ENCODE measurements at regions not wholly inside any gene's neighbourhood (a gene's known extent, or its start where the extent isn't known, plus 50 kb on each side); places are given as distances from the start of the nearest gene placed in this dataset.
"Not testable (repeated sequence)": the region's sequence is repeated elsewhere in the genome, so short reads cannot be mapped to it uniquely, and the experiment has no call there.

DNA sequence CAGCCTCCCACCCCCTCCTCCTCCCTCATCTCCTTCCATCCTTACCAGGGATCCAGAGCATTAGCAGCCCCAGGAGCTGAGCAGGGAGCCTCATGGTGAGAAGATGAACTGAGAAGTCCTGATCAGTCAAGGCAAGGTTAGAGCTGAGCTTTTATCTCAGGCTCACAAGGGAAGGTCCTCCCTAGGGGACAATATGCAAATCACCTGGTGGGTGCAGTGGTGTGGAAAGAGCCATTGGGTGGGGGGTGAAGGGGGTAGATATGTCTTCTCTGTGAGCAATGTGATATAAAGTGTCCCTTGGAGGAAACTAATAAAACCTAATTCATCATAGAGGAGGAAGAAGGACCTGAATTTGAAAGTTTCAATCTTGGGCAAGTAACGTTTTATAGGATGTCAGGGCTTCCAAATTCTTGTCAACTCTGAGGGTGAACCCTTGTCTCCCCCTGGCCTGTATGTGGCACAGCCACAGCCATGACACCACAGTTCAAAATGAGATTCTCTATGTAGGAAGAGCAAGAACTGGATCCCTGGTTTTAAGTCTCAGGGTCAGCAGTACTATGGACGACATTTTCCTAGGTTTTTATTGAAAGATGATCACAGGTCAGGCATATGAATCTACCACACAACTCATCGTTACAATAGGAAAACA, 543.5 kb downstream of the RPIA start:
- DNase-seq: not testable (repeated sequence)

DNA sequence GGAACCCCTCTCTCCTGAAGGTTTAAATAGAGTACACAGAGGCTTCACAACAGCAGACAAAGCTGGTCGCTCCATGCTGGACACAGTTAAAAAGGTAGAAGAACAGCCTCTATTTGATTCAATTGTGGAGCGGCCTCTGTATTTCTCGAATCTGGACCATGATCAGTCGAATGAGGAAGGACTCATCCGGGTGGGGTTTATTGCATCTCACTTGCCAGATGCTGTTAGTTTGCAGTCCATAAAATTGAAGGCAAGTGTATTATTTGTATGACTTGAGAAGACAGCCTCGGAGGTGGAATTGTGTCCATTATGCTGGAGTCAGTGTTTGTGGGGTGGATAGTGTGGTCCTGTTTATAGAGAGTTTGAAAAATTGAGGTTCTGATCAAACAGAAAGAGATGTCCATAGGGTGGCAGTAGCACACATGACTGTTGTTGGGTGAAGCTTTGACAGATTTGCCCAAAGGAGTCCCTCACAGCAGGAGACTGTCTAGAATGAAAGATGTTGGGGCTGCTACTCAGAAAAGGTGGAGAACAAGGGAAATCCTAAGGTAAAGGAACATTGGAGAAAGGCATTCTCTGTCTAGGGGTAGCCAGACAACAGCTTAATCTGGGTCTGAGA, 545.5 kb downstream of the RPIA start:
- not testable (repeated sequence) for DNase-seq

DNA sequence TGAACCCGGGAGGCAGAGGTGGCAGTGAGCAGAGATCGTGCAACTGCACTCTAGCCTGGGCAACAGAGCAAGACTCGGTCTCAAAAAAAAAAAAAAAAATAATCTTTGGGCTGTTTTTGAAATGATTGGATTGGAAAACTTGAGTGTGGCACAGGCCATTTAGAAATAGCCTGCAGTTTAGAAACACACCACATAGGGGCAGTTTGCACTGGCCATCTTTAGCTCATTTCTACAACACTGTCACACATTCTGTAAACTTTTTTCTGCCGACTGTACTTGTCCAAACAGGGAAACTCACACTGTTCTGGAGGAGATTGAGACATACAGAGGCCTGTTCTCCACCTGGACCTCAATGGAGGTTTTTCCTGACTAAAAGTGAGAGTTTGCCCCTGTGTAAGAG, 546.3 kb downstream of the RPIA start:
- DNase-seq: not testable (repeated sequence)

DNA sequence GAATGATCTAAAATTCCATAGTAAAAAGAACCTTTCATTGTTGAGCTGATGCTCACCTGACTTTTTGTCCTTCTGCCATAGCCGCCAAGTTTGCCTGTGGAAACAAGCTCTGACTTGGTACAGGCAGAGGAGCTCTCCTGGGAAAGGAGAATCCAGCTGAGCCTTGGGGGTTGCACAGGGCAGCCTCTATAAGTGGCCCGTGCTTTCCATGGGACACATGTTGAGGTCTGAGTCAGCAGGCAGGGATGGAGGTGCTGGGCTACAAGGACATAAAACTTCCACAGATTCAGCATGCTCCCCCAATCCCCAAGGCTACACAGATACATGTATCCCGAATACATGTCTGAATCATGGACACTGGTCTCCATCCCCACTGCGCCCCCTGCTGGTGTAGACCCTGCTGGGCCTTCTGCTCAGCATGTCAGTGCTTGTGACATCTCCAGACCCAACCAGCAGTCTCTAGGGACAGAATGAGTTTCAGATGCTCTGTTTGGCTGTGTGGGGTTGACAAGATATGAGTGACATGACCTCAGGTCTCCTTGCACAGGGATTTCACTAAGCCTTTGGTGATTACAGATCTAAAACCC, 551.7 kb downstream of the RPIA start:
- not testable (repeated sequence) for DNase-seq

DNA sequence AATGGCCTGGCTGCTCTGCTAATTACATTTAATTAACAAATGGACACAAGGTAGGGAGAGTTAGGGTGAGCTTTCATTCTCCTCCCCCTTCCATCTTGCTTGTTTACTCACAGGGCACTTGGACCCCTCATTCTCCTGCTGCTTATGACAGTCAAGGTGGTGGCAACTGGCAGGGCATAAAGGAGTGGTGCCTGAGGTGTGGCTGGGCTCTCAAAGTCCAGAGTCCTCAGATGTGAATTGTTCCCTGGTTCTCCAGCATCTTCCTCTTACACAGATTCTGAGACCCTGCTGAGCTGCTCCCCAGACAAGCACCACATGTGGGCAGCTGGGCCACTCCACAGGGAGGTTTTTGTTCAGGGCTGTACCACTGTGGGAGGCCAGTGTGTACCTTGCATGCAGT, 552.9 kb downstream of the RPIA start:
- DNase-seq: not testable (repeated sequence)

DNA sequence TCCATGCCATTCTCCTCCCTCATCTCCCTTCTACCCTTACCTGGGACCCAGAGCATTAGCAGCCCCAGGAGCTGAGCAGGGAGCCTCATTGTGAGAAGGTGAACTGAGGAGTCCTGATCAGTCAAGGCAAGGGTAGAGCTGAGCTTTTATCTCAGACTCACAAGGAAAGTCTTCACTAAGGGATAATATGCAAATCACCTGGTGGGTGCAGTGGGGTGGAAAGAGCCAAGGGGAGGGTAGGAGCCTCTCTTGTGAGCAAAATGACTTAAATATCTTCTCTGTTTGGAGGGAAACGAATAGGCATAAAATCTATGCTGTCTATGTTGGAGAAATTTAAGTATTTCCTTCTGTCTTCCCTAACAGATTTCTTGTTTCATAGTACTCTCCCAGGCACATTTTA, 554.0 kb downstream of the RPIA start:
- not testable (repeated sequence) for DNase-seq

DNA sequence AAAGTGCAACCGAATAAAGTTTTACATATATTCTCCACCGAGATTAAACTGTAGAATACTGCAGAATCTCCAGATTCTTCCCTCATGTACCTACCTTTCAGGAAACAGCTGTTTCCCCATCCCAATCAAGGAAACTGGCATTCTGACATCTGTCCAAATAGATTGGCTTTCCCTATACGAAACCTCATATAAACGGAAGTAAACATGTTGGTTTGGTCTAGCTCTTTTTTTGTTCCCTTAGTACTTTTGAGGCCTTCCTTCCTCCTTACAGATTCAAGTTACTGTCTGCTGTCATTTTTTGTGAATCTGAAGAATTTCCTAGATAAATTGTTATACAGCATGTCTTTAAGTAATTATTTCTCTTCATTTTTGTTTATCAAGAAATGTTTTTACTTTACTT, 554.6 kb downstream of the RPIA start:
- DNase-seq: not testable (repeated sequence)

DNA sequence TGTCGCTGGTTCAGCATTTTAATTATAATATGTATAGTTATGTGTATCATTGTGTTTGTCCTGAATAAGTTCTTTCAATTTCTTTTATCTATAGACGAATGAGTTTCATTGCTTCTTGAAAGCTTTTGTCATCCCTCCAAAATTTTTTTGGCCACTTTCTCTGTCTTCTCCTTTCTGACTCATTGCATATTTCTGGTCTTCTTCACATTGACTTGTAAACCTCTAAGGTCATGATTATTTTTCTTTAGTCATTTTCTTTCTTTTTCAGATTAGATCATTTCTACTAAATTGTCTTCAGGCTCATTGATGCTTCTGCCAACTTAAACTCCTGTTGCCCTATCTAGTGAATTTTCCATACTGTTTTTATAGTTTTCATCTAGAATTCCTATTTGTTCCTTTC, 555.1 kb downstream of the RPIA start:
- not testable (repeated sequence) for DNase-seq

DNA sequence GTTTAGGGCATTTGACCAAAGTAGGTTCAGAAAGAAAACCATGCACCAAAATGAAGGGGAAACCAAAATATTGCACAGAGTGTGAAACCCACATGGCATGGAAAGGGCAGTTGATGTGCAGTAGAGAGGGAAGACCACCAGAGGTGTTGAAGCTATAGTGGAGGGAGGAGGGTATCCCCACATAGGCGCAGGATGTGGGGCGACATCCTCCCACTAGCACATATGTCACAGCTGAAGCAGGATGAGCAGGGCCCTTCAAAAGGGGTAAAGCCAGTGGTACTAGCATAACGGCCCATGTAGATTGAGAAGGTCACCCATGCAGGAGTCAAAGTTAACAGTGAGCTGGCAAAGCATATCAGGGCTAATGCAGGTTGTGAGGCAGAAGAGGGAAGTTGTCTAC, 563.5 kb downstream of the RPIA start:
- DNase-seq: not testable (repeated sequence)

DNA sequence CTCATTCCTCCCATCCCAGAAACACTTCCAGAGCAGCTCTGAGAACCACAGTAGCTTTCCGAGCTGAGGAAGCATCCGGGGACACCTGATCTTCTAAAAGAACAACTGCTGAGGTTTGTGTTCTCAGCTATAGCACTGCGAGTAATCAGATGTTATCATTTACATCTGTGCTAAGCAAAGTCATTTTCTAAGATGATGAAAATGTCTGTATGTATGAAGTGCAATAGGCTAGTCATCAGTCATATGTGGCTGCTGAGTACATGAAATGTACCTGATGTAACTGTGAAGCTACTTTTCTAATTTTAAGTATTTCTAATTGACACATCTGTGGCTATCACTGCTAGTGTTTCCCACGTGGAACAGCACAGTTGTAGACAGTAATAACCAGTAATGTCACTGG, 582.0 kb downstream of the RPIA start:
- not testable (repeated sequence) for DNase-seq

DNA sequence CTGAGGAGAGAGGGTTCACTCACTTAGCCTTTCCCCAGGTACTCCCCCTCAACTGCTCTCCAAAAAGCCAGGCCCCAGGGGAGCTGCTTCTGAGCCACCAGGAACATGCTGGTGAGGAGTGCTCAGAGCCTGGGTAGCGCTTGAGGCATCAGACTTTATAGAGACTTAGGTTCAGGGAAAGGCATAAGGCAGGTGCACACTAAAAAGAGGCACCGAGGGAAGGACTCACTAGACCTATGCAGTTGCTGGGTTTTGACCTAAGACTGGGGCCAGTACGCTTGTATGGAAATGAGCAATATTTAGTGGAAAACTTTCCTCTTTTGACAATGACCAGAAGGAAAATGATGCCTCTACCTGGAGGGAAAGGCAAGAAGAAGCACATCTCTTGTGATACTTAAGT, 589.1 kb downstream of the RPIA start:
- not testable (repeated sequence) for DNase-seq

DNA sequence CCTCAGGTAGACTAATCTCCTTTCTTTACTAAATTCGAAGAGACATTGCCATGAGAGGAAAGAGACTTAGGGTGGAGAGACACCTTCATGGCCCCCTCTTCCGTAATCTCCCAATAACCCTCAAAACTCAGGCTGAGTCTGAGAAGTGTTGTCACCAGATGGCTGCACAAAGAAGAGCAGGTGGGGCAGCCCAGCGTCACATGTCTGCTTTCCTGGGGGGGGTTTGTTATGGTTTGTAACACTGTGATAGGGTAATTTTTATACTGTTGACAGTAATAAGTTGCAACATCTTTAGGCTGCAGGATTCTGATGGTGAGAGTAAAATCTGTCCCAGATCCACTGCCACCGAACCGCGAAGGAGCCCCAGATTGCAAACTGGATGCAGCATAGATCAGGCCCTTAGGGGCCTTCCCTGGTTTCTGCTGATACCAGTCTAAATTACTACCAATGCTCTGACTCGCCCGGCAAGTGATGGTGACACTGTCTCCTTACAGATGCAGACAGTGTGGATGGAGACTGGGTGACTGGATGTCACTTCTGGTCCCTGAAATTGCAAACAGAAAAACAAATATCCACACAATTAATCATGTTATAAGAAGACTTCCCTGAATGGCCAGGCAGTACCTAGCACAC, 595.1 kb downstream of the RPIA start:
- DNase-seq: not testable (repeated sequence)

DNA sequence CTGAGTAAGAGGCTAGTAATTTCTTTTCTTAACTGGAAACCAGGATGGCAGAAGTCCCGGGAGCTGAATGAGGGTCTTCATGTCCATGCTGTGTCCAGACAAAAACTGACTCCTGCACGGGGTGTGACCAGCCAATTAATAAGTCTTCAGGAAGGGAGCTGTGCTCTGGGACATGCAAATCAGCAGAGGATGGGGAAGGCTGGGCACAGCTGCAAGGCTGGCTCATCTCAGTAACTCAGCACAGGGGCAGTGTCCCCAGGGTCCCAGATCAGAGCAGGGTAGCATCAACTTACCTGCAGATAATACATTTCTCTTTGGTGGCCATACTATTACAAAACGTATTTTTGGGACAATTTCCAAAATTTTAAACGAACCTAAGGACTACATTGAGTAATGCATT, 595.6 kb downstream of the RPIA start:
- not testable (repeated sequence) for DNase-seq

DNA sequence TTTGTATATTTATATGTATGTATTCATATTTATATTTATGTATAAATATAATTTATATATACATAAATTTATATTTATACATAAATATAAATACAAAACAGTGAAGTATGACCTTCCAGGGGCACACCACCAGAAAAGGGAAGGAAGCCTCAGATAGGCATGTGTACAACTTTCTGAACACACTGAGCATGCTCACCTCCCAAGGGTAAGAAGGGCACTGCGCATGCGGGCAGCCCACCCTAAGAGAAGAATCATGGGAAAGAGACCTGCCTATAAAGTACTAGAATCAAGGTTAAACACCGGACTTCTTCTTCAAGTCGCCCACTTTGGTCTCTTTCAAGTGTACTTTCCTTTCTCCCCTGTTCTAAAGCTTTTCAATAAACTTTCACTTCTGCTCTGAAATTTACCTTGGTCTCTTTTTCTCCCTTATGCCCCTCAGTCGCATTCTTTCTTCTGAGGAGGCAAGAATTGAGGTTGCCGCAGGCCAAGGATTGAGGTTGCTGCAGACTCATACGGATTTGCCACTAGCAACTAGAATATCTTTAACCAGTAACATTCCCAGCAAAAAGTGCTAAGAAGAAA, 600.3 kb downstream of the RPIA start:
- DNase-seq: not testable (repeated sequence)

DNA sequence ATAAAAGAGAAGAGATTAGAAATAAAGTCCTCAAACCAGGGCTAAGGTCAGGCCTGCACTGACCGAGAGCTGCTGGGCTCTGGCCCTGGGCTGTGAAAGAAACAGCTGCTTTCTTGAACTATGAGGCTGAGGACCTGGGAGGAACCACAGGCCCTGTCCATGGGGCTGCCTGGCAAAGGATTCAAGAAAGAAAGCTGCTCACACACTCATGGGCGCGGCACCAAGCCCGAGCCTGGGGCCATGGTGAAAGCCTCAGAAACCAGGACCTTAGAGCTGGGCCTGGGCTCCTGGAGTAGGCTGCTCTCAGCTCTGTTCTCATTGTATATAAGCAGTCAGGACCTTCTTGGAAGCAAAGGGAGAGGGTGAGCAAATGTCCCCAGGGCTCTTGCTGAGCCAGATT, 601.9 kb downstream of the RPIA start:
- DNase-seq: not testable (repeated sequence)

DNA sequence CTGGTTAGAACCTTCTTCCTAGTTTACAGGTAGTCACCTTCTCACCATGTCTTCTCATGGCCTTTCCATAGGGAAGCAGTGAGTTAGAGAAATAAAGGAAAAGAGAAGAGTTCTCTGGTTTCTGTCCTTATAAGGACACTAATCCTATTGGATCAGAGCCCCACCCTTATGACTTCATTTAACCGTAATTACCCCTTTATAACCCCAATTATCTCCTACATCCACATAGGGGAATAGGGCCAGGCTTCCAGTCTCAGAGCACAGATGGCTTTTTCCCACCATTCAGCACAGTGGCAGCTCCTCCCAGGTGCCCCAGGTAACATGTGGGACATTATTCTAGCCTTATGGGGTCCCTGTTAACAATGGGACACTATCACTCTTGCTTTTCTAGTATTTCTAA, 602.9 kb downstream of the RPIA start:
- not testable (repeated sequence) for DNase-seq

DNA sequence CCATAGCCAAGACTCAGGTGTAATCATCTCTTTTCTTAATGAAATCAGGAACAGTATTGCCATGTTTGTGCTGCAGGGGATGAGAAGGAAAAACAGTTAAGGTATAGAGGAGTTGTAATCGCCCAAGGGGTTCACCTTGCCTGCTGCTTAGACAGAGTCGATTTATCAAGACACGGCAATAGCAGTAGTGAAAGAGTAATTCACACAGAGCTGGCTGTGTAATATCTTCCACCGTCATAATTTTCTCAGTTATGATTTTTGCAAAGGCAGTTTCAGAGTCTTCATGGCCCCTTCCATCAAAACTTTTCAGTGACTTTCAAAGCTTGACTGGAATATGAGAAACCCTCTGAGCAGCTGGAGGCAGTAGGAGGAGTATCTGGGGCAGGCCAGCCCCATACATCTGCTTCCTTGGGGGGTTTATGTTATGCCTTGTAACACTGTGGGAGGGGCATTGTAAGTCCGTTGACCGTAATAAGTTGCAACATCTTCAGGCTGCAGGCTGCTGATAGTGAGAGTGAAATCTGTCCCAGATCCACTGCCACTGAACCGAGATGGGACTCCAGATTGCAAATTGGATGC, 605.4 kb downstream of the RPIA start:
- DNase-seq: not testable (repeated sequence)

DNA sequence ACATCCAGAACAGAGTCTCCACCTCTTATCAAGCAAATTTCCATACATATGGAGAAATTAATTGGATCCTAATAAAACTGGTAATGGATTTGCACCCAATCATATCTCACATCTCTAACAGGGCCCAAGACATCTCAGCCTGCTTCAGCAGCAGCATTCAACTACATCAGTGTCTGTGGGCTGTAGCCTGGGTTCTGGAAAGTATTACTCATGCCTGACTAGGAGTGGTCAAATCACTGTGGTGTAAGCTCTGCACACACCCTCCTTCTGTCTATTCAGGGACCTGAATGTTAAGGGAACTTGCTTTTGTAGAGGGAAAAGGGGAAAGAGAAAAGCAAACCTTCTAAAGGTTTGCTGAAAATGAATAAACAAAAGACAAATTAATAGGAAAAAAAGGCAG, 607.7 kb downstream of the RPIA start:
- not testable (repeated sequence) for DNase-seq

DNA sequence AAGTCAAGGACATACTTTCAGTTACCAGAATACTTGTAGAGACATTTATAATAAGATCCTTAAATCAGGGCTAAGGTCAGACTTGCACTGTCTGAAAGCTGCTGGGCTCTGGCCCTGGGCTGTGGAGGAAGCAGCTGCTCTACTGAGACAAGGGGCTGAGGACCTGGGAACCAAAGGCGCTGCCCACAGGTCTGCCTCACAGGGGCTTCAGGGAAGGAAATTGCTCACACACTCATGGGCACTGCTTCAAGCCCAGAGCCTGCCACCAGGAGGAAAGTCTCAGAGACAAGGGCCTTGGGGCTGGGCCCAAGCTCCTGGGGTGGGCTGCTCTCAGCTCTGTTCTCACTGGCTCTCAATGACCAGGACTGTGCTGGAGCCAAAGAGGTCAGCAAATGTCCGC, 614.1 kb downstream of the RPIA start:
- not testable (repeated sequence) for DNase-seq

DNA sequence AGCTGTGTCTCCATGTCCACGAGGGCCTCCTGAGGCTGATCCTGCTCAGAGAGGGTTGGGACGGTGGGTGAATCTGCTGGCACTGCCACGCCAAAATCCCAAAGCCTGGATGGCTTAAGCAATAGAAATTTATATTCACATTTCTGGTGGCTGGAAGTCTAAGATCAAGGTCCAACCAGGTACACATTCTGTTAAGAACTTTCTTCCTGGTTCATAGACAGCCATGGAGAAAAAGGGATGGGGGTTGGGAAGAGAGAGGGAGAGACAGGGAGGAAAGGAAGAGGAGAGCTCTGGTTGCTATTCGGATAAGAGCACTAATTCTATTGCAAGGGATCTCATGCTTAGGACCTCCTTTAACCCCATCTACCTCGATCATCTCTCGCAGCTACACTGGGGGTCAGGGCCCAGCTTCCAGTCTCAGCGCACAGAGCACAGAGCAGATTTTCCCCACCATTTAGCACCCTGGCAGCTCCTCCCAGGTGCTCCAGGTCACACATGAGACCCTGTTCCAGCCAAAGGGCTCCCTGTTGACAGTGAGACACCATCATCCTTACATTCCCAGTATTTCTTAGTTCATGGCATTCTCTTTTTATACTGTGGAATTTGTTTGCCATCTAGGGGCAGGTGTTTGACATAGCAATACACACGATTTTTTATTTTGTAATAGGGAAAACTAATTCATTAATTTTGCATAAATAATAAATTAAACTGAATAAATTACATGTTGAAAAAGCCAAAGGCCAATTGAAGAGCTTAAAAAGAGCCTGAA, 615.6 kb downstream of the RPIA start:
- not testable (repeated sequence) for DNase-seq

DNA sequence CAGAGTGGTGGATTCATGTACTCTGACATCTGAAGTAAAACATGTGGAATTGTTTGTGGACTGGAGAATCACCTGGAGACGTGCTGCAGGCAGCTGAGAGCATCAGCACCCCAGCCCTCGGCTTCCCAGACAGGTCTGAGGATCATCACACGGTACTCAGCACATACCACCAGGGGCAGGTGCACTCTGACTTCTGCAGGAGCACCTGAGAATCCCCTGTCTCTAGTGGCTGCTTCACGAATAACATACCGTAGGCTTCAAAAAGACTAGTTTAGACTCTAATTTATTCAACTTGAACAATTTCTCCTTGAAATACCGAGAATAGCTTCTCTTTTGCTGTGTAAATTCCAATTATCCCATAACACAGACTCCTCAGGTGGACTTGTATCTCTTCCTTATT, 627.5 kb downstream of the RPIA start:
- not testable (repeated sequence) for DNase-seq

DNA sequence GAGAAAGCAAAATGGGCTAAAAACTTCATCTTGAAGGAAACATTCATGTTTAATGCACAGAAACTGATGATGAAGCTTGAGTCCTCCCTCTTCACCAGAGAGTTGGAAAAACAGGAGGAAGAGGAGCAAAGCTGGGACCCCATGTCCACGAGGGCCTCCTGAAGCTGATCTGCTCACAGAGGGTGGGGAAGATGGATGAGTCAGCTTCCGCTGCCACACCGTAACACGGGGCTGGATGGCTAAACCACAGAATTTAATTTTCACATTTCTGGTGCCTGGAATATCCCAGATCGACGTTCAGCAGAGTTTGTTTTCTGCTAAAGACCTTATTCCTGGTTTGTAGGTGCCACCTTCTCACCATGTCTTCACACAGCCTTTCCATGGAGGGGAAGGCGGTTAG, 634.4 kb downstream of the RPIA start:
- DNase-seq: not testable (repeated sequence)

Measured in NCI-H774 (cell line).